B cell (primary cell): ENCODE measurements at regions not wholly inside any gene's neighbourhood (a gene's known extent, or its start where the extent isn't known, plus 50 kb on each side); places are given as distances from the start of the nearest gene placed in this dataset.

Source experiments
- ATAC-seq: fragments of 200-7000 bp; cut with Tn5 transposase; one replicate; pipeline ENCODE4 v1.10.0; 2021; ENCODE audit warnings: low read depth, mild to moderate bottlenecking, moderate number of reproducible peaks, moderate library complexity
- CTCF ChIA-PET: fragments of 350-600 bp; sonication (Branson Sonifier 250); formaldehyde crosslinking; loops from one replicate; lab custom pipeline; 2021; ENCODE audit warnings: antibody characterized with exemption, inconsistent platforms; lab: Charles Lee
- POLR2A ChIA-PET: fragments of 350-600 bp; sonication (Branson Sonifier 250); formaldehyde crosslinking; loops from one replicate; lab custom pipeline; 2021; ENCODE audit warnings: antibody characterized with exemption; lab: Charles Lee
- DNase-seq: peaks from one replicate; pipeline ENCODE4 v3.0.0; 2013
- H2AFZ ChIP-seq: 2 replicates; pipeline ENCODE4 v1.6.1; 2012; ENCODE audit warnings: mild to moderate bottlenecking, low read depth, low read length; ENCODE audit not compliant: insufficient read depth, poor library complexity, severe bottlenecking
- H3K27ac ChIP-seq, 2 donors: 1 replicate in 1 of 2; 2 replicates in 1 of 2; pipeline ENCODE4 v1.5.1; 2012 to 2013; ENCODE audit warnings: low read length in 2 of 2, mild to moderate bottlenecking in 2 of 2, moderate library complexity in 1 of 2
- H3K27me3 ChIP-seq, 4 experiments: fragments of 200-600 bp in 1 of 4; sonication (generic) in 1 of 4; replicated peaks in 1 of 4; 1 replicate in 2 of 4; 2 replicates in 2 of 4; pipeline versions ENCODE4 v1.6.1 to v1.7.0; 2013 to 2016; ENCODE audit warnings: low read length in 3 of 4, mild to moderate bottlenecking in 2 of 4, mixed read lengths in 1 of 4, moderate library complexity in 1 of 4; ENCODE audit not compliant: insufficient read depth in 4 of 4, control insufficient read depth in 3 of 4; ENCODE audit errors: control extremely low read depth in 1 of 4
- H3K36me3 ChIP-seq, 2 experiments: replicated peaks in 1 of 2; 1 replicate in 1 of 2; 2 replicates in 1 of 2; pipeline versions ENCODE4 v1.6.1 to v1.7.1; 2013; ENCODE audit warnings: low read length in 1 of 2; ENCODE audit not compliant: insufficient read depth in 2 of 2, control insufficient read depth in 1 of 2; ENCODE audit errors: control extremely low read depth in 1 of 2, extremely low read depth in 1 of 2
- H3K4me1 ChIP-seq, 2 donors: fragments of 200-600 bp in 1 of 2; sonication (generic) in 1 of 2; 1 replicate in 1 of 2; 2 replicates in 1 of 2; pipeline versions ENCODE4 v1.5.1 to v1.6.1; 2013 to 2017; ENCODE audit warnings: low read length in 2 of 2; ENCODE audit not compliant: control insufficient read depth in 2 of 2, insufficient read depth in 2 of 2
- H3K4me2 ChIP-seq: replicated peaks from 2 replicates; pipeline ENCODE3; 2012; ENCODE audit warnings: mild to moderate bottlenecking, low read depth, low read length; ENCODE audit not compliant: poor library complexity, severe bottlenecking
- H3K4me3 ChIP-seq, 5 experiments: fragments of 200-600 bp in 1 of 5; sonication (generic) in 1 of 5; 1 replicate in 3 of 5; 2 replicates in 2 of 5; pipeline versions ENCODE4 v1.5.1 to v1.7.0; 2011 to 2016; ENCODE audit warnings: low read length in 4 of 5, mild to moderate bottlenecking in 4 of 5, low read depth in 2 of 5, control low read depth in 1 of 5, moderate library complexity in 1 of 5; ENCODE audit not compliant: insufficient read depth in 1 of 5; ENCODE audit errors: control extremely low read depth in 1 of 5, extremely low read depth in 1 of 5
- H3K79me2 ChIP-seq: fragments of 200-600 bp; sonication (generic); one replicate; pipeline ENCODE4 v1.6.0; 2016; ENCODE audit warnings: low read length; ENCODE audit not compliant: control insufficient read depth, insufficient read depth
- H3K9ac ChIP-seq: fragments of 200-600 bp; sonication (generic); 2 replicates; pipeline ENCODE4 v1.6.1; 2017; ENCODE audit warnings: mild to moderate bottlenecking, low read length, moderate library complexity
- H3K9me3 ChIP-seq, 3 donors: one replicate each; pipeline versions ENCODE4 v1.6.1 to v1.7.1; 2013; ENCODE audit warnings: low read length in 2 of 3; ENCODE audit not compliant: control insufficient read depth in 2 of 3, insufficient read depth in 1 of 3; ENCODE audit errors: control extremely low read depth in 1 of 3
- H4K20me1 ChIP-seq: 2 replicates; pipeline ENCODE4 v1.6.0; 2012; ENCODE audit warnings: mild to moderate bottlenecking, low read length; ENCODE audit not compliant: insufficient read depth, control insufficient read depth, poor library complexity, severe bottlenecking
- H3K27ac Mint-ChIP-seq: one replicate; pipeline ENCODE4 v1.8.0; 2021; ENCODE audit warnings: mixed read lengths
- H3K27me3 Mint-ChIP-seq: one replicate; pipeline ENCODE4 v1.8.0; 2021; ENCODE audit warnings: mixed read lengths
- H3K4me1 Mint-ChIP-seq: one replicate; pipeline ENCODE4 v1.8.0; 2021; ENCODE audit warnings: mixed read lengths
- H3K4me3 Mint-ChIP-seq: one replicate; pipeline ENCODE4 v1.8.0; 2021; ENCODE audit warnings: mixed read lengths
- H3K9me3 Mint-ChIP-seq: one replicate; pipeline ENCODE4 v1.8.0; 2022; ENCODE audit warnings: mixed read lengths; ENCODE audit not compliant: insufficient read depth
- EZH2 ChIP-seq: IDR thresholded peaks from 2 replicates; pipeline ENCODE4 v1.6.1; 2012; ENCODE audit warnings: borderline replicate concordance, low read depth, mild to moderate bottlenecking, moderate library complexity, low read length; ENCODE audit not compliant: insufficient read depth, poor library complexity, severe bottlenecking
- WGBS: methylation state at CpG from one replicate; pipeline ENCODE4 v1.1.5; 2013; ENCODE audit warnings: missing lambda C conversion rate; ENCODE audit not compliant: insufficient coverage; 5-methylcytosine and 5-hydroxymethylcytosine counted together
- intact Hi-C: fragments of 100-400 bp; cut with micrococcal nuclease; formaldehyde crosslinking; loops from one replicate; pipeline ENCODE4 v1.10.0; 2022
- TF ChIP-seq, protein P1 (sequence below): fragments of 200-600 bp; IDR thresholded peaks from one replicate; pipeline ENCODE4 v1.8.0; 2022; ENCODE audit warnings: antibody characterized with exemption, mild to moderate bottlenecking

DNA sequence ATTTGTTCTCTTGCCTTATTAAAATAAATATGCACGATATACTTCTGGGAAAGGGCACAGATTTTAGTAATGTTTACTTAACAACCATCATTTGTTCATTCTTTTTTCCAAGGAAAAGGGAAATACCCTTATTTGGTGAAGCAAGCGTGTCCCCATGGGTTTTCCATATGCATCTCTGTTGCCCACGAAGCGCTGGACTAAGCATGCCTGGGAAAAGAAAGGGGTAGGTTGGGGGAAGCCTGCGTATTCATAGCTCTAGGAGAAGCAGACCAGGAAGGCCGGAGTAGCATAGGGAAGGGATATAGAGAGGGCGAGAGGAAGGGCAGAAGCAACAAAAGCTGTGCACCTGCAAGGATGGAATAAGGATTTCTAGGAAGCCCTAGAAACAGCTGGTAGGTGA, 61.8 kb upstream of the ACO1 start:
- H3K27me3 ChIP-seq: no peaks in the 10 kb centered on the region
- no peaks in the 10 kb centered on the region for H3K4me1 ChIP-seq
- Mint-ChIP-seq H3K4me1 (no peaks in the 10 kb centered on the region), H3K9me3 (no peaks in the 10 kb centered on the region), H3K27me3 (peaks cover 14% of the 10 kb centered on the region), H3K4me3 (no peak overlapping the region), H3K27ac (no peak overlapping the region)
- no peak overlapping the region for H3K4me2 ChIP-seq
- H3K36me3 ChIP-seq: no peaks in the 10 kb centered on the region
- DNase-seq: no peak
- no peaks in the 10 kb centered on the region for H3K9me3 ChIP-seq
- H3K79me2 ChIP-seq: no peaks in the 10 kb centered on the region
- no peak for TF ChIP-seq EZH2
- H4K20me1 ChIP-seq: no peaks in the 10 kb centered on the region
- H3K27ac ChIP-seq: no peak overlapping the region
- CTCF ChIA-PET: no interaction called here
- intact Hi-C loops: no loop called here
- H3K9ac ChIP-seq: no peak overlapping the region
- no peak overlapping the region for H2AFZ ChIP-seq
- 89% methylated on average over 5 of the region's 7 CpGs for WGBS
- ATAC-seq: no peak
- POLR2A ChIA-PET: no interaction called here
- H3K4me3 ChIP-seq: no peak overlapping the region

DNA sequence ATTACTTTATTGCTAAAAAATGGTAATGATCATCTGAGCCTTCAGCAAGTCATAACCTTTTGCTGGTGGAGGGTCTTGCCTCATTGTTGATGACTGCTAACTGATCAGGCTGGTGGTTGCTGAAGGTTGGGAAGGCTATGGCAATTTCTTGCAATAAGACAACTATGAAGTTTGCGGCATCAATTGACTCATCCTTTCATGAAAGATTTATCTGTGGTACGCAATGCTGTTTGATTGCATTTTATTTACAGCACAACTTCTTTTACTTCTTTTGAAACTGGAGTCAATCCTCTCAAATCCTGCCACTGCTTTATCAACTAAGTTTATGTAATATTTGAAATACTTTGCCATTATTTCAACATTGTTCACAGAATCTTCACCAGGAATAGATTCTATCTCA, 58.3 kb upstream of the ACO1 start:
- intact Hi-C loops: no loop called here

More for the DNA sequence above, 58.3 kb upstream of the ACO1 start:
- ChIA-PET POLR2A (no interaction called here), CTCF (no interaction called here)
- H3K9me3 ChIP-seq: no peaks in the 10 kb centered on the region
- H4K20me1 ChIP-seq: no peaks in the 10 kb centered on the region
- no peaks in the 10 kb centered on the region for H3K4me1 ChIP-seq
- H3K27ac ChIP-seq: no peak overlapping the region
- Mint-ChIP-seq H3K27ac (no peak overlapping the region), H3K4me1 (no peaks in the 10 kb centered on the region), H3K9me3 (no peaks in the 10 kb centered on the region), H3K4me3 (no peak overlapping the region), H3K27me3 (peaks cover 20% of the 10 kb centered on the region)
- H2AFZ ChIP-seq: no peak overlapping the region
- no peaks in the 10 kb centered on the region for H3K79me2 ChIP-seq
- DNase-seq (no peak), ATAC-seq (no peak)
- TF ChIP-seq, protein P1, sequence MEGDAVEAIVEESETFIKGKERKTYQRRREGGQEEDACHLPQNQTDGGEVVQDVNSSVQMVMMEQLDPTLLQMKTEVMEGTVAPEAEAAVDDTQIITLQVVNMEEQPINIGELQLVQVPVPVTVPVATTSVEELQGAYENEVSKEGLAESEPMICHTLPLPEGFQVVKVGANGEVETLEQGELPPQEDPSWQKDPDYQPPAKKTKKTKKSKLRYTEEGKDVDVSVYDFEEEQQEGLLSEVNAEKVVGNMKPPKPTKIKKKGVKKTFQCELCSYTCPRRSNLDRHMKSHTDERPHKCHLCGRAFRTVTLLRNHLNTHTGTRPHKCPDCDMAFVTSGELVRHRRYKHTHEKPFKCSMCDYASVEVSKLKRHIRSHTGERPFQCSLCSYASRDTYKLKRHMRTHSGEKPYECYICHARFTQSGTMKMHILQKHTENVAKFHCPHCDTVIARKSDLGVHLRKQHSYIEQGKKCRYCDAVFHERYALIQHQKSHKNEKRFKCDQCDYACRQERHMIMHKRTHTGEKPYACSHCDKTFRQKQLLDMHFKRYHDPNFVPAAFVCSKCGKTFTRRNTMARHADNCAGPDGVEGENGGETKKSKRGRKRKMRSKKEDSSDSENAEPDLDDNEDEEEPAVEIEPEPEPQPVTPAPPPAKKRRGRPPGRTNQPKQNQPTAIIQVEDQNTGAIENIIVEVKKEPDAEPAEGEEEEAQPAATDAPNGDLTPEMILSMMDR: no peak
- TF ChIP-seq EZH2: no peak
- H3K9ac ChIP-seq: no peak overlapping the region
- no peaks in the 10 kb centered on the region for H3K27me3 ChIP-seq
- H3K4me2 ChIP-seq: no peak overlapping the region
- H3K36me3 ChIP-seq: no peaks in the 10 kb centered on the region
- no peak overlapping the region for H3K4me3 ChIP-seq
- no CpG with 5 or more reads among the region's 2 CpGs for WGBS
